ENCODE measurements at regions not wholly inside any gene's neighbourhood (a gene's known extent, or its start where the extent isn't known, plus 50 kb on each side); places are given as distances from the start of the nearest gene placed in this dataset.

GRCh38 chr12:88419794-88420193 is 160.5 kb downstream of the KITLG start:
- Histone ChIP-seq H3K36me3 (no peaks in the 10 kb centered on the region), H3K4me1 (replicated peaks) (no peaks in the 10 kb centered on the region), H3K9me3 (no peaks in the 10 kb centered on the region), H3K27me3 (replicated peaks; ENCODE audit: insufficient read depth) (no peaks in the 10 kb centered on the region), H3K27ac (no peak overlapping the region), H3K4me3 (no peak overlapping the region)
- WGBS, result 90% methylated on average over 1 of the region's 1 CpG
- no peak for DNase-seq (ENCODE audit: low spot score)
- TF ChIP-seq POLR2A (IDR thresholded peaks at IDR 0.05) (no peak), CTCF (IDR thresholded peaks at IDR 0.05) (no peak), POLR2AphosphoS5 (IDR thresholded peaks at IDR 0.05) (no peak)
- intact Hi-C loops (cut with DNase I), result no loop called here

- Histone ChIP-seq H3K27me3 (replicated peaks; ENCODE audit: insufficient read depth) (no peaks in the 10 kb centered on the region), H3K27ac (no peak overlapping the region), H3K4me1 (replicated peaks) (no peaks in the 10 kb centered on the region), H3K36me3 (no peaks in the 10 kb centered on the region), H3K9me3 (no peaks in the 10 kb centered on the region), H3K4me3 (no peak overlapping the region)
- DNase-seq (ENCODE audit: low spot score), result no peak
- TF ChIP-seq POLR2AphosphoS5 (IDR thresholded peaks at IDR 0.05) (no peak), CTCF (IDR thresholded peaks at IDR 0.05) (no peak), POLR2A (IDR thresholded peaks at IDR 0.05) (no peak)
- intact Hi-C loops (cut with DNase I), result no loop called here
These were observed 159.8 kb downstream of the KITLG start for GRCh38 chr12:88420457-88420856.

GRCh38 chr12:88424791-88425730 is 155.2 kb downstream of the KITLG start:
- no peaks in the 10 kb centered on the region for H3K27me3 ChIP-seq (replicated peaks; ENCODE audit: insufficient read depth)
- no peaks in the 10 kb centered on the region for H3K4me1 ChIP-seq (replicated peaks)
- no peaks in the 10 kb centered on the region for H3K9me3 ChIP-seq
- H3K4me3 ChIP-seq, result no peak overlapping the region
- no peak for TF ChIP-seq POLR2A (IDR thresholded peaks at IDR 0.05)
- TF ChIP-seq POLR2AphosphoS5 (IDR thresholded peaks at IDR 0.05), result no peak
- TF ChIP-seq CTCF (IDR thresholded peaks at IDR 0.05), result no peak
- intact Hi-C loops (cut with DNase I), result no loop called here
- DNase-seq (ENCODE audit: low spot score), result no peak
- 67% methylated on average over 5 of the region's 5 CpGs for WGBS
- H3K36me3 ChIP-seq, result no peaks in the 10 kb centered on the region
- H3K27ac ChIP-seq, result no peak overlapping the region

GRCh38 chr12:88428350-88428749 is 151.9 kb downstream of the KITLG start:
- Histone ChIP-seq H3K27ac (no peak overlapping the region), H3K4me1 (replicated peaks) (no peaks in the 10 kb centered on the region), H3K4me3 (no peak overlapping the region), H3K36me3 (no peaks in the 10 kb centered on the region), H3K9me3 (no peaks in the 10 kb centered on the region), H3K27me3 (replicated peaks; ENCODE audit: insufficient read depth) (no peaks in the 10 kb centered on the region)
- WGBS, result 97% methylated on average over 1 of the region's 1 CpG
- no peak for DNase-seq (ENCODE audit: low spot score)
- intact Hi-C loops (cut with DNase I), result no loop called here
- TF ChIP-seq POLR2A (IDR thresholded peaks at IDR 0.05) (no peak), POLR2AphosphoS5 (IDR thresholded peaks at IDR 0.05) (no peak), CTCF (IDR thresholded peaks at IDR 0.05) (no peak)

GRCh38 chr12:88431246-88431645 is 149.0 kb downstream of the KITLG start:
- TF ChIP-seq POLR2AphosphoS5 (IDR thresholded peaks at IDR 0.05) (no peak), POLR2A (IDR thresholded peaks at IDR 0.05) (no peak), CTCF (IDR thresholded peaks at IDR 0.05) (no peak)
- intact Hi-C loops (cut with DNase I), result no loop called here
- H3K4me1 ChIP-seq (replicated peaks), result no peaks in the 10 kb centered on the region

More at GRCh38 chr12:88431246-88431645, 149.0 kb downstream of the KITLG start:
- Histone ChIP-seq H3K36me3 (no peaks in the 10 kb centered on the region), H3K9me3 (no peaks in the 10 kb centered on the region), H3K27ac (no peak overlapping the region), H3K4me3 (no peak overlapping the region), H3K27me3 (replicated peaks; ENCODE audit: insufficient read depth) (no peaks in the 10 kb centered on the region)
- whole genome bisulfite sequencing, result 90% methylated on average over 4 of the region's 4 CpGs
- no peak for DNase-seq (ENCODE audit: low spot score)
